HG02981 (cell line): ENCODE measurements at regions not wholly inside any gene's neighbourhood (a gene's known extent, or its start where the extent isn't known, plus 50 kb on each side); places are given as distances from the start of the nearest gene placed in this dataset.

Source experiments
- ATAC-seq: cut with Tn5 transposase; IDR thresholded peaks from one replicate; pipeline ENCODE4 v1.9.1; 2021; ENCODE audit warnings: mild to moderate bottlenecking, moderate library complexity; ENCODE audit not compliant: unreplicated experiment

DNA sequence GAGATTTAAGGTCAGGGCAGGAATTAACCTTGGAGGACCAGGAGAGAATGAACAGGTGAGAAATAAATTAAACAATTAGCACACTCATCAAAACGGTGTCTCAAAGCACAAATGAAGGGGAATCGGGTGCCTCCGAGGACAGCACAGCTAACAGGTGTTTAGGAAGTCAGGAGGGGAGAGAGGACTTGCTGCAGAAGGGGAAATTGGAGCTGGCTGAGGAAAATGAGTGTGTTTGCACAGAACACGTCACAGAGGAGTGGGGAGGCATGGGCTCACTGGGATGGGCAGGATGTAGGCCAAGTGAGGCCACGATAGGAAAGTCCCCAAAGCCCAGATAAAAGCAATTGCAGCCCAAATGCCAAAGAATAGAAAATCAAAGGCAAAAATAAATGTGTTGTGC, 121.7 kb downstream of the ZNF664 start:
- ATAC-seq: no peak

DNA sequence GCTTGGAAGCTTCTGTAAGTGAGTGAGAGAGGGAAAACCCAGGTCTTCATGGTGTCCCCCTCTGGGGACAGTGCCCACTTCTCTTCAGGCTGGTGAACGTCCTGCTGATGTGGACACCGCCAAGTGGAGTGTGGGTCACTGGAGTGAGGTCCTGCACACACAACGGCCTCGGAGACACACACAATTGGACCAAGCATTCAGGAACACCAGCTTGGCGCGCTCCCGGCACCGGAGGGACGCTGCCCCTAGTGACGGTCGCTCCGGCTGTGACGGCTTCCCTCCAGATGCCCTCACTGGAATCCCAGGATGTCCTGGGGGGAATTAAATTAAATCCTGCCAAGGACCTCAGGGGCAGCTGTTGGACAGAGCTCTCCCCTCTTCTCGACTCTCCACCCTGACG, 123.1 kb downstream of the ZNF664 start:
- no peak for ATAC-seq

DNA sequence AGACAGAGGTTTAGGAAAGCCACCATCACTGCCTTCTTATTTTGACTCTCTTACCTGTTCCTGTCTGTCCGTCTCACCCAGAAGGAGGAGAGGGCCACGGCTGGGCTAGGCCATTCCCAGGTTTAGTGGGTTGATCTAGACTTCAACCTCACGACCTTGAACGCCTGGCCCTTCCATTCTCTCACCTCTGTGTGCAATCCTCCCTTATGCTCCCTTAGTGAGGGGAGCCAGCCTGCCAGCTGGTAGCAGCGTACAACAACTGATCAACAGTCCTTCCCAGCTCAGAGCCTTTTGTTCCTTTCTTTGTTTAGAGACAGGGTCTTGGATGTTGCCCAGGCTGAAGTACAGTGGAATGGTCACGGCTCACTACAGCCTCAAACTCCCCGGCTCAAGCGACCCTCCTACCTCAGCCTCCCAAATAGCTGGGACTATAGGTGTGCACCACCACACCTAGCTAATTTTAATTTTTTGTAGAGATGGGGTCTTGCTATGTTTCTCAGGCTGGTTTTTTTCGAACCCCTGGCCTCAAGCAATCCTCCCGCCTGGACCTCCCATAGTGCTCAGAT, 123.9 kb downstream of the ZNF664 start:
- ATAC-seq: no peak

DNA sequence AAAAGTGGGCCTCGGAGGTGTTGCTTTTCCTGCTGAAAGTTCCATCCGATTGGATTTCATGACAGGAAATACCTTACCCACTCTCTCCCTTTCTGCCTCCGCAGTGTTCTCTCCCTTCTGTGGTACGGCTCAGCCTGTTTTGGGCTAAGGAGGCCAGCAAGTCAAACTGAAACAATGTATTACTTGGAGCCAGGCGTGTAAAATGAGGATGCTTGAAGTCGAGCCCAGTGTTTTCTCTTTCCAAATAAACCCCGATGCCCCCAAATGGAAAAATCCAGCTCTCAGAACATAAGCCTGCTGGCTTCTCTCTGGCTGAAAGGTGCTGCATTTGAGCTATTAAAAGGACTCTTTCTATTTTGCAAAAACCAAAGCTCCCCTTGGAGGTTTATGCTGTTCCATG, 124.7 kb downstream of the ZNF664 start:
- no peak for ATAC-seq

DNA sequence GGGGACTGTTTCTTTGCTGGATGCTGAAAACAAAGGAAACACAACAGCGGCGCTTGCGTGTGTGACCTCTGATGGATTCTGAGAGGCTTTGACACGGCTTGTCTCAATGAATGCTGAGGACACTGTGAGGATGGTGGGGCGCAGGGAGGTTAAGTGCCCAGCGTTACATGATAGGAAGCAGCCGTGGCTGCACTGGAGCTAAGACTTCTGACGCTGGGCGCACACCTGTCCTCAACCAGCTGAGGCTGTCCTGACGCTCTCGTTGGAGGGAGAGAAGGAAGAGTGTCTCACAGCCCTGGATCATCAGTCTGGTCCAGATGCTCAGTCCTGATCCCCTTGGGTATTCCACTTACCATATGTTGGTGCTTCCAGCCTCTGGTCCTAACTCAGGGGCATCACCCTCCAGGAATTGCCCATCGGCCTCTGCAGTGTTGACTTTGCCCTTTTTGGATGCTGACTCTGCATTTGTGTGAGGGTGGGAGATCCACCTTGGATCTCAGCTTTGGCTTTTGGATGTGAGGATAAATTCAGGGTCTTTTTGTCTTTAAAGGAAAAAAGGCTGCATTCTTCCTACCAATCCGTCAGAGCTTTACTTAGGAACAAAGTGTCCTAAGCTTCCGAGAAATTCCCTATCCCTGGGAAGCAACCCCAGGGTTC, 125.2 kb downstream of the ZNF664 start:
- no peak for ATAC-seq

DNA sequence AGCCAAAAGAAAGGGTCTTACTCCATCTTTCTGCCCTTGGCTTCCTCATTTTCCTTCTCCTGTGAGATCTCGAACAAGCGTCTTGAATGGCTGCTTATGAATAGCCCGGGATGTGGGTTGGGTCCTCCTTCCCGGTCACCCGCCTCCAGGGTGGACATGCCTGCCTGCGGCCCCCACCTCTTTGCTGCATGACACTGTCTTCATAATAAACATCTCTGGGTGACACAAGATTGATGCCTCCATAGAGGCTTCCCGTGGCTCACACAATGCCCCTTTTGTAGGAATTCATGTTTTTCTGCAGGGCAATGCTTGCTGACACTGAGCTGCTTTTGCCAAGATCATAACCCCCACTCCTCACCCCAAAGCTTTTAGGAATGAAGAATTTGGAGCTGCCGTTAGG, 125.9 kb downstream of the ZNF664 start:
- no peak for ATAC-seq

DNA sequence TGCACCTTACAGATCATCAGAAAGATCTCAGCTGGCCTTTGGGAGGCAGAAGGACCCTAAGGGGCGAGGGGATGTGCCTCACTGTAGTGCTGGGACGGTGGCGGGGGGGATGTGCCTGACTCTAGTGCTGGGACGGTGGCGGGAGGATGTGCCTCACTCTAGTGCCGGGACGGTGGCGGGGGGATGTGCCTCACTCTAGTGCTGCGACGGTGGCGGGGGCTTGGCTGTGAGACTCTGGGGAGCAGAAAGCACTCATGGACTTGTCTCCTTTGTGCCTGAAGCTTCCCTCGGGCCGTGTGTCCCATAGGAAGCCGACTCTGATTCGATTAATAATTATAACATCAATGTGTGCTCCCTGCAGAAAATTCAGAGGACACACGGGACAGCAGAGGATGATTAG, 126.6 kb downstream of the ZNF664 start:
- no peak for ATAC-seq

DNA sequence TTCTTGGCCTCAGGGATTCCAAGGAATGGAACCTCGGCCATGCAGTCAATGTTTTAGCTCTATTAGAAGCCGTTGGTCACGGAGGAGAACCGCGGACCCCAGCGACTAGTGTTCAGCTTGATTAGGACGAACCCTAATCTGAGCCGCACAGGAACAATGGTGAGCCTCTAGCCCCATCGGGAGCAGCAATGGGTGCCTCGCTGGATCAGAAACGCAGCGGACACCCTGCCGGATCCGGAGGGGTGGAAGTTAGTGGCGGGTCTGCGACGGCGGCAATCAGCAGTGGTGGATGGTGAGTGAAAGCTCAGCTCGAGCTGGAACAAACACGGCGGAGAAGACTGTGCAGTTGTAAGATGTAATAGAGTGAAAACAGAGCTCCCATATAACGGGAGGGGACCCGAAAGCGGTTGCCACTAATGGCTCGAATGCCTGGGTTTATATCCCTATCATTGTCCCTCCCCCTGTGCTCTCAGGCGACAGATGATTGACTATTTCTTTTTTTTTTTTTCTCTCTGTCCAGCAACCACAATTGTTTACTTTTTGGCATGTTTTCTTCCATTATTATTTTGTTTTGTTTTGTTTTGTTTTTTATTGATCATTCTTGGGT, 127.7 kb downstream of the ZNF664 start:
- no peak for ATAC-seq

DNA sequence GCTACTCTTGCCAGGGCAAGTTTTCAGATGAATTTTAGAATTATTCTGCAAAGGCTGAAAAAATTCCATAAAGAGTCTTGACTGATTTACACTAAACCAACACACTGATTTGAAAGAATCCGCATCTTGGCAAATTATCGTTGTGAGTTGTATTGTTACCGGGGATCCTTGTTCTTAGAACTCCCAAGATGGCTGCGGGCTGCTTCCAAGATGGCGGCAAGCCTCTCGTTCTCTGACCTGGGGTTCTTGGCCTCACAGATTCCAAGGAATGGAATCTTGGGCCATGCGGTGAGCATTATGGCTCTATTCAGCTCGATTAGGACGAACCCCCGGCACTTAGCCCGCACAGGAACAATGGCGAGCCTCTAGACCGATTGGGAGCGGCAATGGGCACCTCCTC, 132.5 kb downstream of the ZNF664 start:
- ATAC-seq: no peak

DNA sequence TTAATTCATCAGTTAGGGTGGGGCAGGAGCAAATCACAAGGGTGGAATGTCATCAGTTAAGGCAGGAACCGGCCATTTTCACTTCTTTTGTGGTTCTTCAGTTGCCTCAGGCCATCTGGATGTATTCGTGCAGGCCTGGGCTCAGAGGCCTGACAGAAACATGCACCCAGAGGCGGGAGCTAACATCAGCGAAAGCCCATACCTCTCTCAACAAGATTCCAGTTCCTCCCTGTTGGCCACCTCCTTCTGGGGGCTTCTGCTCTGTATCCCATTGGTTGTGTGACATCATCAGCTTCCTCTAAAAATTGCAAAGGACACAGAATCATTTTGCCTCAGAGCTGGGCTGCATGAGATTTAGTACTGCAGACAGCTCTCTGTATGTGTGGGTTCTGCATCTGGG, 134.3 kb downstream of the ZNF664 start:
- no peak for ATAC-seq

DNA sequence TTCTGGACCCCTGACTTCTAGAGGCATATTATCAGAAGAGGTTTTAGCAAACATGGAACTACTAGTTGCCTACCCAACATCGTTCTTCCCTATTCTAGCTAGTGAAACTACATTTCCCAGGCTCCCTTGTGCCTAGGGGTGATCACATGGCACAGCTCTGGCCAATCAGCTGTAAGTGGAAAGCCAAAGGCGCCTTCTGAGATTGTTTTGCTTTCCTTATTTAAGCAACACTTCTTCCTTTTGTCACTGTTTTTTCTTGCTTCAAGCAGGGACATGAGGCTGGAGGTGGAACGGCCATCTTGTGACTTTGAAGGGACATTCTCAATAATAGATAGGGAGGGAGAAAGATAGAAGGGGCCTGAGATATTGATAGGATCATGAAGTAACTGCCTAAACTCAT, 136.7 kb downstream of the ZNF664 start:
- ATAC-seq: no peak

DNA sequence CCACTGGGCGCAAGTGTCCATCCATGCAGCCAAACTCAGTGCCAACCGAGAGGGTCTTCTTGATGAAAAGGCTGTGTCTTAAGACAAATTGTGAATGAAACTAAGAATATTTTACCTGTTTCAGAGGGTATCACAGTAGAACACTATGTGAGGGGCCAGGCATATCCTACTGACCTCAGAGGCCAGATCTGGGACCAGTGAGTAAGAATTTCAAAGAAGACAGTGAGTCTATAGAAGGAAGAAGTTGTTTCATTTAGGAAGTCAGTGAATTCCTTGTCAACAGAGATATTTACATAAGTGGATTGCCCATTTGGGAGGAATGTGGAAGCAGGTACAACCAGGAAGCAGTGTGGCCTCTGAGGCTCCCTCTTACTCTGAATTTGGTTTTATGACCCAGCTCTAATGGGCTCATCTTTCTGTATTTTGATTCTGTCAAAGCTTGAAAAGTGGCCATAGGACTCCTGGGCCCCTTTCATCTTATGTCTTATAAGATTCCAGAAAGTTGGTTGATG, 137.4 kb downstream of the ZNF664 start:
- no peak for ATAC-seq

DNA sequence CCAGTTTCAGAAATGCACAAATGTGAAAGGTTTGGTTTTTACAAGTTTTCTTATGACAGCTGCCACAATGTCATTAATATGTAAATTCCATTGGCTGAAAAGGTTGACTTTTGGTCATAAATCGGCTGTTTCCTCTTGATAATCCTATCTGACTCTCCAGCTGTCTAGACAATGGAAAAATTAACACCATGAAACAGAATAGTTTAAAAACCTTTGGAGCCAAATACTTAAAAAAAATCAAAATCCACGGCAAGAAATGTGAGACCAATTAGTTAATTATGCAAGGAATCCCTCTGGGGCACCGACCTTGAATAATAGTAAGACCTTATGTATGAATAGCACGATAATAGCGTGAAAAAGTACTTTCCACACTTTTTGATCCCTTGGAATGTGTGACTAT, 138.0 kb downstream of the ZNF664 start:
- no peak for ATAC-seq

DNA sequence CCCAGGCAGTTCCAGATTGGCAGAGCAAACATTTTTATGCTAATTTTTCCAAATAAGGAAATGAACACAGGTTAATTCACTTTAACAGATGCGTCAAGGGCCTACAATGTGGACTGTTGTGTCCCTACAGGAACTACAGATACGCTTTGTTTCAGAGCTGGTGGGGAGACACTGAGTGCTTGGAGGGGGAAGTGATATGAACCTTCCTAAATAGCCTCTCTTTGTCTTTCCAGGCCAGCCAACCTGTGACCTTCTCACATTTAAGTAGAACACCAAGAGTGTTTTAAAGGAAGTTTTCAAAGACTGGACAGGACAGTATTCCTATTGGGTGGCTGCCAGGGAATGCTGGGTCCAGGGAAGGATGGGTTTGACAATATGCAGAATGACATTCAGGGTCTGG, 141.3 kb downstream of the ZNF664 start:
- no peak for ATAC-seq

DNA sequence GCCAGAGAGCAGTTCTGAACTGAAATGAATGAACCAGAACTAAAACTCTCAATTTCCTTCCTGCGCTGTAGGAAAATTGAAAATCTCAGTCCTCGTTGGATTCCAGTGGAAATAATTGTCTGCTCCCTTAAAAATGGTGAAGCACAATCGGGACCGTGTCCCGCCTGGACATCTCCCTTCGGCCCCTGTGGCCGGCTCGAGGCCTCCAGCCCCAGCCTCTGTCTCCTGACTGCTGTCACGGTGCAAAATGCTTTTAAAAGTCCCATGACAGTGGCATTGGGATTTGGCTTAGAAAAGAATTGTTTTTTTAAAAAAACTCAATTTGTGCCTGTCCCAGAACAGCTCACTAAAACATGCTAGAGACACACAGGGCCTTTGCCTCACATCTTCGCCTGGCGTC, 142.5 kb downstream of the ZNF664 start:
- no peak for ATAC-seq

DNA sequence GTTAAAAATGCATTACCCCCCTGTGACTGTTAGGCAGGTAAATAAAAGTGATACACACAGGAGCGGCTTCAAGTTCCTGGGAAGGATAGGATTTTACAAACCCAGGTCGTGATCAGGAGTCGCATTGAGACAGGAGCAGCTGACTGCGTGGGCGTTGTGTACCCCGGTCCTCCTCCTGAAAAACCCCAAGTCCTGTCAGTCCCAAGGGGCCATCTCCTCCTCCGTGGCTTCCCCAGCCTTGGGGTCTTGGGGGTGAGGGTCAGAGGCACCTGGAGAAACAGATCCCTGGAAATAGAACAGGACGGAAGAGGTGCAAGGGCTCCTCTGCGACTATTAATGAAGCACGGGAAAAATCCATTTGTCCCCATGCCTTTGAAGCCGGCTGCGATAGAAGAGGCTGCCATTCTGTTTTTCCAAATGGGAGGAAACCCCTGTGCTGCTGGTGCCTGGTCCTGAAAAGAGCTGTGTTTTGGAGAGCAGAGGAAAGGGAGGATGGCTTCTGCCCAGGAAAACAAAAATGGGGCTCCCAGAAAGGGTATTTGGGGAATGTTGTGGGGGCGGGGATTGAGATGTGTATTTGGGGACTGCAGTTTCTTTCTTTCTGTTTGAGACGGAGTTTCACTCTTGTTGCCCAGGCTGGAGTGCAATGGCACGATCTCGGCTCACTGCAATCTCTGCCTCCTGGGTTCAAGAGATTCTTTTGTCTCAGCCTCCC, 143.1 kb downstream of the ZNF664 start:
- ATAC-seq: no peak

DNA sequence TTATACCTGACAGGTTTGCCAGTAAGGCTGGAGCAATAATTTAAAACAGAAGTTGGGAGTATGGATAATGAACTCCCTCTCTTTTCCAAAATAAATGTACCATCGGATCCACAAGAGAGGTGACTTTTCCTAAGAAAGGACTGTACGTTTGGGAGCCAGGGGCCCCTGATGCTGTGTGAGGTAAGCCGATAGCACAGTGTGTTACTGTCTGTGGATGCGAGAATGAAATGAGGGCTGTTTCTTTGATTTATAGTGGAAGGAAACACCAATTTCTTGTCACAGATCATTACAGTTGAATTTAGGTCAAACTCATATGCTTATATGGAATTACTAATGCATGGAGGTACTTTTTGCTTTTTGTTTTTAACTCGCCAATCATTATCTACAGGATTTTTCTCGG, 147.7 kb downstream of the ZNF664 start:
- ATAC-seq: no peak

DNA sequence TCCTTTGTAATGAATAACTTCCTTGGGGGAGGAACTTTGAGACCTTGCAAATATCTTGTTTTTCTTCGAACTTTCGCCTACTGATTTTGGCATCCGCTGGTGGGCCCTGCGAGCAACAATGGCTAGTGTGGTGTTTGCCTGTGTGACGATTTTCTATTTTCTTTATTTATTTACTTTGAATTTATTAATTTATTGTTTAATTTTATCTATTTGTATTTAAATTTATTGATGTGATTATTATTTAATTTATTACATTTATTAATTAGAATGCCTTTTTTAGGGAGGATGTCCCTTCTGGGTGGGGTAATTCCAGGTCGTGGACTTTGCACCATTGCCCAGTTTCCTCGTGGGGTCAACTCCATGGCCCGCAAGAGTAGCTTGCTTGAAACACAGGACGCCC, 149.7 kb downstream of the ZNF664 start:
- no peak for ATAC-seq

DNA sequence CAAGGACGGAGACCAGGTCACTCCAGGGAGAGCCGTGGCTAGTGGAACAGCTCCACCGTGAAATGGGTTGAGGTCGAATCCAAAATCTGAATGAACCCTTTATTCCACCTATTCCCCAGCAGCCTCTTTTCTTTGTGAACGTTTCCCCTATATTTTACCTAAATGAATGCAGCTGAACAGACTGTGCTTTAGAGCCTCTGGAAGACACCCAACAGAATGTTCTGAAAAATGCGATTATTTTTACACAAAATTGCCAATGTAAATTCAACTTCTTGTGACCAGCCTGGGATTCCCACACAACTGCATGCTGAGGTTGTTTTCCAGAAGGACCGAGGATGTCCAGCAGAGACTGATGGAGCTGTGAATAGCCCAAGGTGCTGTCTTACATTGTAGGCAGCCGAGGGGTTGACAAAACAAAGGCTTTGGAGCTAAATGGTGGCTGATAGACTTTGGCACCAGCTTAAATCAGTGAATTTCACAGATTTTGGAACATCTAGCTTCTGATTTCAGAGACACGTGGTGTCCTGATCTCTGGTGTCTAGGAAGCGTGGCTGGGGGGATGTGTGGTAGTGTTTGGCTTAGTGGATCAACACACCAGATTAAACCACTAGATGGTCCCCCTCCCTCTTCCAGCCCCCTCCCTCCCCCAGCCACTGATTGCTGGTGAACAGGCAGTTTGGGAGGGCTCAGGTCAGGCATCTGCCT, 150.4 kb downstream of the ZNF664 start:
- no peak for ATAC-seq

DNA sequence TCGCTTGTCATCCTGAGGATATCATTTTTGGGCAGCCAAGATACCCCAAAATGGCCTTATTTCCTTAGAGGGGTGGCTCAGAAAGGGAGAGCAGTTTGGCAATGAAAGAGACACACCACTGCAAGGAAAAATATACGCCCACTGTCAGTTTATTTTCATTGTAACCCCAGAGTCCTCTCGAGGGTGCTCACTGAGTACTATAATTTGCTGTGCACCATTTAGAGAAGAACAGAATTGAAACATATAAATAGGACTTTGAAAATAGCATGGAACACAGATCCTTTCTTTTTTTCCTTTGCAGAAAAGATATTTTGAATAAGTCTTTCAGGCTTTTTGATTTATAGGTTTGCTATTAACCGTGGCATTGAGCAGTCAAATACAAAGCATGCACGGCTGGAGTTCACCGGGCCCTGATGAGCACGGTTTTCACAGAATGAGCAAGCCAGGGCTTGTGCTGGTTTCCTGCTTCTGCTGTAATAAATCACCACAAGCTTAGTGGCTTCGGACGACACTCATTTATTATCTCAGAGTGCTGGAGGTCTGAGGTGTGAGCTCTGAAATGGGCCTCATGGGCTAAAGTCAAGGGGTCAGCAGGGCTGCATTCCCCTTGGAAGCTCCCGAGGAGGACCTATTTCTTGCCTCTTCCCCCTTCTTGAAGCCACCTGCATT, 152.3 kb downstream of the ZNF664 start:
- ATAC-seq: peak; percentile 83
